HepG2 (cell line): ENCODE measurements at regions not wholly inside any gene's neighbourhood (a gene's known extent, or its start where the extent isn't known, plus 50 kb on each side); places are given as distances from the start of the nearest gene placed in this dataset.

ENCODE experiments used
- ATAC-seq: fragments of 200-7000 bp; cut with Tn5 transposase; 3 replicates; pipeline ENCODE4 v1.9.1; 2020; ENCODE audit warnings: mild to moderate bottlenecking, moderate library complexity
- BruUV-seq: library from RNA; stranded (reverse); fragments of 400-500 nt; replicated peaks from 2 replicates; lab custom pipeline; 2021; lab: Mats Ljungman, UMichigan
- CTCF ChIA-PET: fragments of 300-600 bp; formaldehyde crosslinking; extraction: SDS; loops from one replicate; lab custom pipeline; 2021; ENCODE audit warnings: low total read pairs, inconsistent platforms, low intra/inter-chr PET ratio; lab: Yijun Ruan, JAX
- POLR2A ChIA-PET: fragments of 350-600 bp; sonication (Branson Sonifier 250); formaldehyde crosslinking; loops from one replicate; lab custom pipeline; 2020; ENCODE audit warnings: antibody characterized with exemption, inconsistent platforms; lab: Yijun Ruan, JAX
- DNase-seq: peaks from one replicate; pipeline ENCODE4 v3.0.0-alpha.2; 2015; ENCODE audit warnings: low spot score
- FAIRE-seq: peaks from 3 replicates; lab custom pipeline; 2011; peaks lifted over from hg19 to GRCh38; lab: Jason Lieb, UNC
- H2AFZ ChIP-seq: one replicate; pipeline ENCODE4 v1.6.1; 2011; ENCODE audit warnings: low read length, inconsistent platforms
- H3K27ac ChIP-seq: fragments of 300-600 bp; 3 replicates; pipeline ENCODE4 v1.8.0; 2011; ENCODE audit warnings: mixed run types, mild to moderate bottlenecking, mixed read lengths, low read length, inconsistent platforms; ENCODE audit not compliant: insufficient read depth; ENCODE audit errors: extremely low read length
- H3K27me3 ChIP-seq, 2 experiments: fragments of 200-600 bp in 1 of 2; 2 replicates in 1 of 2; 3 replicates in 1 of 2; pipeline versions ENCODE4 v1.6.0 to v1.8.0; 2011; ENCODE audit warnings: low read length in 2 of 2, mild to moderate bottlenecking in 2 of 2, moderate library complexity in 2 of 2, inconsistent platforms in 1 of 2; ENCODE audit not compliant: insufficient read depth in 2 of 2, control insufficient read depth in 1 of 2
- H3K36me3 ChIP-seq, 2 experiments: fragments of 200-600 bp in 1 of 2; replicated peaks in 1 of 2; 2 replicates in 1 of 2; 3 replicates in 1 of 2; pipeline versions ENCODE4 v1.5.1 to v1.8.0; 2011; ENCODE audit warnings: low read length in 2 of 2, inconsistent platforms in 1 of 2; ENCODE audit not compliant: insufficient read depth in 2 of 2, control insufficient read depth in 1 of 2
- H3K4me1 ChIP-seq: 2 replicates; pipeline ENCODE4 v1.5.1; 2012; ENCODE audit warnings: low read length, inconsistent platforms; ENCODE audit not compliant: insufficient read depth
- H3K4me2 ChIP-seq: 2 replicates; pipeline ENCODE4 v1.6.0; 2011; ENCODE audit warnings: low read depth, low read length, inconsistent platforms
- H3K4me3 ChIP-seq, 3 experiments: fragments of 200-600 bp in 1 of 3; sonication (generic), shearing (Covaris generic) in 1 of 3; replicated peaks in 1 of 3; 2 replicates each; pipeline ENCODE4 v1.5.1; 2011 to 2016; ENCODE audit warnings: low read length in 3 of 3, inconsistent platforms in 2 of 3, low read depth in 2 of 3, mild to moderate bottlenecking in 2 of 3, control low read depth in 1 of 3, mixed read lengths in 1 of 3; ENCODE audit not compliant: insufficient read depth in 1 of 3
- H3K79me2 ChIP-seq: one replicate; pipeline ENCODE4 v1.6.1; 2011; ENCODE audit warnings: low read length, inconsistent platforms; ENCODE audit not compliant: insufficient read depth
- H3K9ac ChIP-seq: 2 replicates; pipeline ENCODE4 v1.6.0; 2011; ENCODE audit warnings: mild to moderate bottlenecking, low read depth, low read length, inconsistent platforms; ENCODE audit not compliant: insufficient read depth
- H3K9me3 ChIP-seq: 2 replicates; pipeline ENCODE4 v1.5.1; 2012; ENCODE audit warnings: mild to moderate bottlenecking, low read length
- H4K20me1 ChIP-seq: 2 replicates; pipeline ENCODE4 v1.6.0; 2011; ENCODE audit warnings: inconsistent platforms, mild to moderate bottlenecking, low read length, moderate library complexity; ENCODE audit not compliant: insufficient read depth
- CBX2 ChIP-seq, 2 experiments: fragments of 200-600 bp in 1 of 2; sonication (generic); formaldehyde crosslinking in 1 of 2; IDR thresholded peaks; 2 replicates each; pipeline versions ENCODE4 v1.7.0 to v1.8.1; 2018 to 2022; ENCODE audit warnings: low read depth in 2 of 2, low read length in 1 of 2, mild to moderate bottlenecking in 1 of 2, missing genetic modification reagents in 1 of 2
- ETV6 ChIP-seq: sonication (generic); formaldehyde crosslinking; conservative IDR thresholded peaks from 2 replicates; pipeline ENCODE4 v1.4.0; 2020; ENCODE audit warnings: missing genetic modification reagents
- IRX3 ChIP-seq: sonication (generic); formaldehyde crosslinking; IDR thresholded peaks from 2 replicates; pipeline ENCODE4 v1.8.1; 2023; ENCODE audit warnings: mild to moderate bottlenecking, low read depth, missing genetic modification reagents, borderline replicate concordance
- KDM6A ChIP-seq: IDR thresholded peaks from 2 replicates; pipeline ENCODE4 v1.6.1; 2016; ENCODE audit warnings: low read depth
- MEIS1 ChIP-seq: sonication (generic); formaldehyde crosslinking; IDR thresholded peaks from 2 replicates; pipeline ENCODE4 v1.9.0; 2021; ENCODE audit warnings: mild to moderate bottlenecking, missing genetic modification reagents, moderate library complexity, borderline replicate concordance
- NCOR1 ChIP-seq: fragments of 200-600 bp; sonication (generic); IDR thresholded peaks from 2 replicates; pipeline ENCODE4 v1.7.0; 2017; ENCODE audit warnings: antibody characterized with exemption, low read length, borderline replicate concordance
- RBM22 ChIP-seq: fragments of 200-400 bp; formaldehyde crosslinking; optimal IDR thresholded peaks from 2 replicates; pipeline ENCODE3; 2017; ENCODE audit warnings: mild to moderate bottlenecking, low read length, moderate library complexity
- SMYD3 ChIP-seq: sonication (generic); formaldehyde crosslinking; IDR thresholded peaks from 2 replicates; pipeline ENCODE4 v1.8.1; 2023; ENCODE audit warnings: mild to moderate bottlenecking, missing genetic modification reagents
- ZNF501 ChIP-seq: sonication (generic); formaldehyde crosslinking; IDR thresholded peaks from 2 replicates; pipeline ENCODE4 v1.5.1; 2020; ENCODE audit warnings: mild to moderate bottlenecking, moderate library complexity, missing genetic modification reagents
- ZNF550 ChIP-seq: sonication (generic); formaldehyde crosslinking; IDR thresholded peaks from 2 replicates; pipeline ENCODE4 v1.4.0; 2020; ENCODE audit warnings: mild to moderate bottlenecking, missing genetic modification reagents, borderline replicate concordance
- ZSCAN12 ChIP-seq: sonication (generic); formaldehyde crosslinking; IDR thresholded peaks from 2 replicates; pipeline ENCODE4 v1.9.0; 2021; ENCODE audit warnings: mild to moderate bottlenecking, missing genetic modification reagents
- WGBS: methylation state at CpG from one replicate; pipeline ENCODE4 v1.1.6; 2017; ENCODE audit warnings: low lambda C conversion rate; 5-methylcytosine and 5-hydroxymethylcytosine counted together
- in situ Hi-C: cut with HindIII; loops from 2 replicates; pipeline ENCODE4 v1.10.0; 2017; ENCODE audit warnings: low pct_unique_long_range_greater_than_20kb; ENCODE audit not compliant: extremely low pct_ligation_motif_present
- intact Hi-C: fragments of 100-400 bp; cut with micrococcal nuclease; formaldehyde crosslinking; loops from one replicate; pipeline ENCODE4 v1.10.0; 2022; ENCODE audit not compliant: unreplicated experiment
- TF ChIP-seq, protein P1 (sequence below): sonication (generic); formaldehyde crosslinking; IDR thresholded peaks from 2 replicates; pipeline ENCODE4 v1.8.1; 2022; ENCODE audit warnings: low read depth, mild to moderate bottlenecking, missing genetic modification reagents
- TF ChIP-seq, protein P2 (sequence below): sonication (generic); formaldehyde crosslinking; IDR thresholded peaks from 2 replicates; pipeline ENCODE4 v1.4.0; 2020; ENCODE audit warnings: mild to moderate bottlenecking, missing genetic modification reagents
- TF ChIP-seq, protein P3 (sequence below): sonication (generic); formaldehyde crosslinking; IDR thresholded peaks from 2 replicates; pipeline ENCODE4 v1.4.0; 2020; ENCODE audit warnings: mild to moderate bottlenecking, missing genetic modification reagents

GRCh38 chr3:147649475-147649874, 240.3 kb downstream of the ZIC1 start:
- ChIA-PET POLR2A (no interaction called here), CTCF (no interaction called here)
- intact Hi-C loops: no loop called here
- no peak overlapping the region for H3K9ac ChIP-seq
- no peak overlapping the region for H2AFZ ChIP-seq
- H4K20me1 ChIP-seq: no peaks in the 10 kb centered on the region
- H3K9me3 ChIP-seq: no peaks in the 10 kb centered on the region
- H3K27ac ChIP-seq: no peak overlapping the region
- H3K36me3 ChIP-seq: no peaks in the 10 kb centered on the region
- no TSS peak for BruUV-seq
- no peaks in the 10 kb centered on the region for H3K27me3 ChIP-seq
- no peaks in the 10 kb centered on the region for H3K79me2 ChIP-seq
- ATAC-seq: no peak
- no peak for TF ChIP-seq CBX2 (IDR thresholded peaks at IDR 0.05; ENCODE audit: low read depth, low read length)
- no peak for TF ChIP-seq CBX2 (CRISPR knock-in tag; IDR thresholded peaks at IDR 0.05; ENCODE audit: low read depth)
- TF ChIP-seq, protein P1, sequence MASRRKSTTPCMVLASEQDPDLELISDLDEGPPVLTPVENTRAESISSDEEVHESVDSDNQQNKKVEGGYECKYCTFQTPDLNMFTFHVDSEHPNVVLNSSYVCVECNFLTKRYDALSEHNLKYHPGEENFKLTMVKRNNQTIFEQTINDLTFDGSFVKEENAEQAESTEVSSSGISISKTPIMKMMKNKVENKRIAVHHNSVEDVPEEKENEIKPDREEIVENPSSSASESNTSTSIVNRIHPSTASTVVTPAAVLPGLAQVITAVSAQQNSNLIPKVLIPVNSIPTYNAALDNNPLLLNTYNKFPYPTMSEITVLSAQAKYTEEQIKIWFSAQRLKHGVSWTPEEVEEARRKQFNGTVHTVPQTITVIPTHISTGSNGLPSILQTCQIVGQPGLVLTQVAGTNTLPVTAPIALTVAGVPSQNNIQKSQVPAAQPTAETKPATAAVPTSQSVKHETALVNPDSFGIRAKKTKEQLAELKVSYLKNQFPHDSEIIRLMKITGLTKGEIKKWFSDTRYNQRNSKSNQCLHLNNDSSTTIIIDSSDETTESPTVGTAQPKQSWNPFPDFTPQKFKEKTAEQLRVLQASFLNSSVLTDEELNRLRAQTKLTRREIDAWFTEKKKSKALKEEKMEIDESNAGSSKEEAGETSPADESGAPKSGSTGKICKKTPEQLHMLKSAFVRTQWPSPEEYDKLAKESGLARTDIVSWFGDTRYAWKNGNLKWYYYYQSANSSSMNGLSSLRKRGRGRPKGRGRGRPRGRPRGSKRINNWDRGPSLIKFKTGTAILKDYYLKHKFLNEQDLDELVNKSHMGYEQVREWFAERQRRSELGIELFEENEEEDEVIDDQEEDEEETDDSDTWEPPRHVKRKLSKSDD (CRISPR knock-in tag): no peak
- TF ChIP-seq NCOR1: no peak
- TF ChIP-seq ZNF501 (CRISPR knock-in tag): no peak
- TF ChIP-seq RBM22: no peak
- TF ChIP-seq KDM6A: no peak
- no peak for TF ChIP-seq ZNF550
- TF ChIP-seq MEIS1 (CRISPR knock-in tag): no peak
- TF ChIP-seq IRX3 (CRISPR knock-in tag): no peak
- TF ChIP-seq ZSCAN12 (CRISPR knock-in tag): no peak
- TF ChIP-seq, protein P2, sequence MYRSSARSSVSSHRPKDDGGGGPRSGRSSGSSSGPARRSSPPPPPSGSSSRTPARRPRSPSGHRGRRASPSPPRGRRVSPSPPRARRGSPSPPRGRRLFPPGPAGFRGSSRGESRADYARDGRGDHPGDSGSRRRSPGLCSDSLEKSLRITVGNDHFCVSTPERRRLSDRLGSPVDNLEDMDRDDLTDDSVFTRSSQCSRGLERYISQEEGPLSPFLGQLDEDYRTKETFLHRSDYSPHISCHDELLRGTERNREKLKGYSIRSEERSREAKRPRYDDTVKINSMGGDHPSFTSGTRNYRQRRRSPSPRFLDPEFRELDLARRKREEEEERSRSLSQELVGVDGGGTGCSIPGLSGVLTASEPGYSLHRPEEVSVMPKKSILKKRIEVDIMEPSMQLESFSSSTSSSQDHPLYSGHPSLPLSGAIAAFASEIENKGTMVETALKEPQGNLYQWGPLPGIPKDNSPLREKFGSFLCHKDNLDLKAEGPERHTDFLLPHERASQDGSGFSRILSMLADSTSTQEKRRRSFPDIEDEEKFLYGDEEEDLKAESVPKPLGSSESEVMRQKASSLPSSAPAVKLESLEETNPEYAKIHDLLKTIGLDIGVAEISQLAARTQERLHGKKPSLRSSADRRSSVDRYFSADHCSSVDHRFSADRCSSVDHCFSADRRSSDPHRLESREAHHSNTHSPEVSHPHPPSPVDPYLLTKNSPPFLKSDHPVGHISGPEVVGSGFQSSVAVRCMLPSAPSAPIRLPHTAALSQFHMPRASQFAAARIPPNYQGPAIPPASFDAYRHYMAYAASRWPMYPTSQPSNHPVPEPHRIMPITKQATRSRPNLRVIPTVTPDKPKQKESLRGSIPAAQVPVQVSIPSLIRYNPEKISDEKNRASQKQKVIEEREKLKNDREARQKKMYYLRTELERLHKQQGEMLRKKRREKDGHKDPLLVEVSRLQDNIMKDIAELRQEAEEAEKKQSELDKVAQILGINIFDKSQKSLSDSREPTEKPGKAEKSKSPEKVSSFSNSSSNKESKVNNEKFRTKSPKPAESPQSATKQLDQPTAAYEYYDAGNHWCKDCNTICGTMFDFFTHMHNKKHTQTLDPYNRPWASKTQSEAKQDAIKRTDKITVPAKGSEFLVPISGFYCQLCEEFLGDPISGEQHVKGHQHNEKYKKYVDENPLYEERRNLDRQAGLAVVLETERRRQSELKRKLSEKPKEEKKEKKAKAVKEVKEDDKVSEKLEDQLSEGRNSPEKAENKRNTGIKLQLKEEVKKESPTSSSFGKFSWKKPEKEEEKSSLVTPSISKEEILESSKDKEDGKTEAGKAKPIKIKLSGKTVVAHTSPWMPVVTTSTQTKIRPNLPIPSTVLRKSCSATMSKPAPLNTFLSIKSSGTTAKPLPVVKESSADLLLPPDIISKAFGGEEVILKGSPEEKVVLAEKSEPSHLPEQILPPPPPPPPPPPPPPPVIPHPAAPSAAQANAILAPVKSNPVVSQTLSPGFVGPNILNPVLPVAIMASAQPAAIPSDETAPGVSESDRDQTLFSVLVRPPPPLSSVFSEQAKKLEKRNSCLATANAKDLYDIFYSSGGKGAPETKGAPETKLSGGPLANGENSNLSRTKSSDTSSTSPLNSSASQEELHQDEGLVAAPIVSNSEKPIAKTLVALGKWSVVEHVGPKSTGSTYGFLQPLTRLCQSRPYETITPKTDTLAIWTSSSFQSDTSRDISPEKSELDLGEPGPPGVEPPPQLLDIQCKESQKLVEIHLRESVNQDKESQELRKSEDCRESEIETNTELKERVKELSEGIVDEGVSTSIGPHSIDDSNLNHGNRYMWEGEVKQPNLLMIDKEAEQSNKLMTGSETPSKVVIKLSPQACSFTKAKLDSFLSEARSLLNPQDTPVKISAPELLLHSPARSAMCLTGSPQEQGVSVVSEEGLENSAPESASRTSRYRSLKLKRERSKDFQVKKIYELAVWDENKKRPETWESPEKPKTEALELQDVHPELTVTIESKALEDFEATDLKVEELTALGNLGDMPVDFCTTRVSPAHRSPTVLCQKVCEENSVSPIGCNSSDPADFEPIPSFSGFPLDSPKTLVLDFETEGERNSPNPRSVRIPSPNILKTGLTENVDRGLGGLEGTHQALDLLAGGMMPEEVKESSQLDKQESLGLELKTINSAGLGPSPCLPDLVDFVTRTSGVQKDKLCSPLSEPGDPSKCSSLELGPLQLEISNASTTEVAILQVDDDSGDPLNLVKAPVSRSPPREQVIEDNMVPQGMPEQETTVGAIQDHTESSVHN: no peak
- TF ChIP-seq SMYD3 (CRISPR knock-in tag): no peak
- TF ChIP-seq ETV6: no peak
- TF ChIP-seq, protein P3, sequence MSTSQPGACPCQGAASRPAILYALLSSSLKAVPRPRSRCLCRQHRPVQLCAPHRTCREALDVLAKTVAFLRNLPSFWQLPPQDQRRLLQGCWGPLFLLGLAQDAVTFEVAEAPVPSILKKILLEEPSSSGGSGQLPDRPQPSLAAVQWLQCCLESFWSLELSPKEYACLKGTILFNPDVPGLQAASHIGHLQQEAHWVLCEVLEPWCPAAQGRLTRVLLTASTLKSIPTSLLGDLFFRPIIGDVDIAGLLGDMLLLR (CRISPR knock-in tag): no peak
- no peak overlapping the region for H3K4me2 ChIP-seq
- in situ Hi-C loops: no loop called here
- H3K4me3 ChIP-seq: no peak overlapping the region
- no peak for FAIRE-seq
- DNase-seq: no peak
- WGBS: 27% methylated on average over 3 of the region's 3 CpGs
- H3K4me1 ChIP-seq: no peaks in the 10 kb centered on the region
